ENCODE measurements at regions not wholly inside any gene's neighbourhood (a gene's known extent, or its start where the extent isn't known, plus 50 kb on each side); places are given as distances from the start of the nearest gene placed in this dataset.

- Histone ChIP-seq H3K27ac (ENCODE audit: low read depth, low read length, poor library complexity, severe bottlenecking) (no peak overlapping the region), H3K36me3 (ENCODE audit: insufficient read depth, low read length) (no peaks in the 10 kb centered on the region), H3K27me3 (ENCODE audit: insufficient read depth, low read length) (no peaks in the 10 kb centered on the region), H3K9me3 (ENCODE audit: low read length) (no peaks in the 10 kb centered on the region), H4K20me1 (ENCODE audit: insufficient read depth, low read length) (no peaks in the 10 kb centered on the region), H3F3A (ENCODE audit: insufficient read depth, low read length) (no peaks in the 10 kb centered on the region), H3K9me2 (ENCODE audit: low read depth, low read length) (no peaks in the 10 kb centered on the region), H3K4me2 (ENCODE audit: low read length) (no peak overlapping the region), H3K4me3 (ENCODE audit: low read depth, low read length, poor library complexity, severe bottlenecking) (no peak overlapping the region), H3K9ac (ENCODE audit: low read length) (no peak overlapping the region), H2AFZ (ENCODE audit: low read length) (no peak overlapping the region), H3K79me2 (ENCODE audit: insufficient read depth, low read length) (no peaks in the 10 kb centered on the region), H3K4me1 (ENCODE audit: insufficient read depth, low read length, severe bottlenecking) (no peaks in the 10 kb centered on the region)
- TF ChIP-seq CTCF (IDR thresholded peaks at IDR 0.05; ENCODE audit: low read length), result no peak
- TF ChIP-seq EZH2 (IDR thresholded peaks at IDR 0.05; ENCODE audit: borderline replicate concordance, low read length), result no peak
Observed at GRCh38 chr12:115343601-115344000, 659.6 kb upstream of the TBX3 start.

- H3K27me3 ChIP-seq (ENCODE audit: insufficient read depth, low read length), result no peaks in the 10 kb centered on the region
- no peak overlapping the region for H3K9ac ChIP-seq (ENCODE audit: low read length)
- H4K20me1 ChIP-seq (ENCODE audit: insufficient read depth, low read length), result no peaks in the 10 kb centered on the region
- H3K36me3 ChIP-seq (ENCODE audit: insufficient read depth, low read length), result no peaks in the 10 kb centered on the region
- no peak overlapping the region for H3K4me2 ChIP-seq (ENCODE audit: low read length)
- H2AFZ ChIP-seq (ENCODE audit: low read length), result no peak overlapping the region
- no peaks in the 10 kb centered on the region for H3K4me1 ChIP-seq (ENCODE audit: insufficient read depth, low read length, severe bottlenecking)
- H3K9me3 ChIP-seq (ENCODE audit: low read length), result no peaks in the 10 kb centered on the region
- no peak for TF ChIP-seq CTCF (IDR thresholded peaks at IDR 0.05; ENCODE audit: low read length)
- TF ChIP-seq EZH2 (IDR thresholded peaks at IDR 0.05; ENCODE audit: borderline replicate concordance, low read length), result no peak
- H3K9me2 ChIP-seq (ENCODE audit: low read depth, low read length), result no peaks in the 10 kb centered on the region
- no peak overlapping the region for H3K27ac ChIP-seq (ENCODE audit: low read depth, low read length, poor library complexity, severe bottlenecking)
- H3F3A ChIP-seq (ENCODE audit: insufficient read depth, low read length), result no peaks in the 10 kb centered on the region
- no peak overlapping the region for H3K4me3 ChIP-seq (ENCODE audit: low read depth, low read length, poor library complexity, severe bottlenecking)
- no peaks in the 10 kb centered on the region for H3K79me2 ChIP-seq (ENCODE audit: insufficient read depth, low read length)
Observed at GRCh38 chr12:115343008-115343407, 659.0 kb upstream of the TBX3 start.

GRCh38 chr12:115341442-115341841 lies 657.5 kb upstream of the TBX3 start:
- H3K79me2 ChIP-seq (ENCODE audit: insufficient read depth, low read length), result no peaks in the 10 kb centered on the region
- TF ChIP-seq CTCF (IDR thresholded peaks at IDR 0.05; ENCODE audit: low read length) (no peak), EZH2 (IDR thresholded peaks at IDR 0.05; ENCODE audit: borderline replicate concordance, low read length) (no peak)
- no peaks in the 10 kb centered on the region for H3K9me3 ChIP-seq (ENCODE audit: low read length)
- H3K27ac ChIP-seq (ENCODE audit: low read depth, low read length, poor library complexity, severe bottlenecking), result no peak overlapping the region
- H3K4me1 ChIP-seq (ENCODE audit: insufficient read depth, low read length, severe bottlenecking), result no peaks in the 10 kb centered on the region
- no peaks in the 10 kb centered on the region for H4K20me1 ChIP-seq (ENCODE audit: insufficient read depth, low read length)
- H3K27me3 ChIP-seq (ENCODE audit: insufficient read depth, low read length), result no peaks in the 10 kb centered on the region
- no peak overlapping the region for H3K4me2 ChIP-seq (ENCODE audit: low read length)
- no peak overlapping the region for H2AFZ ChIP-seq (ENCODE audit: low read length)
- no peak overlapping the region for H3K4me3 ChIP-seq (ENCODE audit: low read depth, low read length, poor library complexity, severe bottlenecking)
- no peaks in the 10 kb centered on the region for H3K9me2 ChIP-seq (ENCODE audit: low read depth, low read length)
- no peaks in the 10 kb centered on the region for H3F3A ChIP-seq (ENCODE audit: insufficient read depth, low read length)
- no peaks in the 10 kb centered on the region for H3K36me3 ChIP-seq (ENCODE audit: insufficient read depth, low read length)
- no peak overlapping the region for H3K9ac ChIP-seq (ENCODE audit: low read length)

Measured in OCI-LY1 (cell line).